GM23338 (cell line): ENCODE measurements at regions not wholly inside any gene's neighbourhood (a gene's known extent, or its start where the extent isn't known, plus 50 kb on each side); places are given as distances from the start of the nearest gene placed in this dataset.

Experiments used
- EZH2phosphoT487 ChIP-seq: fragments of 200-600 bp; sonication (generic); IDR thresholded peaks from one replicate; pipeline ENCODE4 v1.8.1; 2018; ENCODE audit warnings: antibody characterized with exemption; ENCODE audit not compliant: unreplicated experiment
- POLR2AphosphoS5 ChIP-seq: IDR thresholded peaks from 2 replicates; pipeline ENCODE4 v1.6.1; 2016; ENCODE audit warnings: antibody characterized with exemption, low read depth
- TF ChIP-seq, protein P1 (sequence below), 2 experiments: fragments of 200-600 bp in 1 of 2; sonication (generic) in 1 of 2; conservative IDR thresholded peaks; 2 replicates each; pipeline versions ENCODE4 v1.5.1 to v1.6.1; 2016 to 2017; ENCODE audit warnings: antibody characterized with exemption in 2 of 2, low read depth in 2 of 2, mild to moderate bottlenecking in 2 of 2, moderate library complexity in 1 of 2

DNA sequence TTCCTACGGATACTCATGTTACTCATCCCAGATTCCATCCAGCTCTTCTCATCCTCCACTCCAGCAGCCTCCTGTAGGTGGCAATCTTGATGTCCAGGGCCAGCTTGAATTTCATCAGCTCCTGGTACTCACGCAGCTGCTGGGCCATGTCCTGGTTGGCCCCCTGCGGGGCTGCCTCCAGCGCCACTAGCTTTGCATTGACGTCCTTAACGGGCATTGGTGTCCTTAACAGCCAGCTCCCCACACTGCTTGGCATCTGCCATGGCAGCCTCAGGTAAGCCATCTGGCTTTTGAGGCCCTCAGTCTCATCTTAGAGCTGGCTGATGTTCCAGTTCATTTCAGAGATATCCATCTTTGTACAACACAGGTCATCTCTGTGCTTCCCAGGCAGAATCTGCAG lies 223.7 kb downstream of the FGF13 start:
- TF ChIP-seq, protein P1, sequence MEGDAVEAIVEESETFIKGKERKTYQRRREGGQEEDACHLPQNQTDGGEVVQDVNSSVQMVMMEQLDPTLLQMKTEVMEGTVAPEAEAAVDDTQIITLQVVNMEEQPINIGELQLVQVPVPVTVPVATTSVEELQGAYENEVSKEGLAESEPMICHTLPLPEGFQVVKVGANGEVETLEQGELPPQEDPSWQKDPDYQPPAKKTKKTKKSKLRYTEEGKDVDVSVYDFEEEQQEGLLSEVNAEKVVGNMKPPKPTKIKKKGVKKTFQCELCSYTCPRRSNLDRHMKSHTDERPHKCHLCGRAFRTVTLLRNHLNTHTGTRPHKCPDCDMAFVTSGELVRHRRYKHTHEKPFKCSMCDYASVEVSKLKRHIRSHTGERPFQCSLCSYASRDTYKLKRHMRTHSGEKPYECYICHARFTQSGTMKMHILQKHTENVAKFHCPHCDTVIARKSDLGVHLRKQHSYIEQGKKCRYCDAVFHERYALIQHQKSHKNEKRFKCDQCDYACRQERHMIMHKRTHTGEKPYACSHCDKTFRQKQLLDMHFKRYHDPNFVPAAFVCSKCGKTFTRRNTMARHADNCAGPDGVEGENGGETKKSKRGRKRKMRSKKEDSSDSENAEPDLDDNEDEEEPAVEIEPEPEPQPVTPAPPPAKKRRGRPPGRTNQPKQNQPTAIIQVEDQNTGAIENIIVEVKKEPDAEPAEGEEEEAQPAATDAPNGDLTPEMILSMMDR (conservative IDR thresholded peaks at IDR 0.05; ENCODE audit: low read depth in 2 of 2): no peak; a peak in 1 of 4 replicates
- TF ChIP-seq POLR2AphosphoS5: no peak
- no peak for TF ChIP-seq EZH2phosphoT487
